ENCODE measurements at regions not wholly inside any gene's neighbourhood (a gene's known extent, or its start where the extent isn't known, plus 50 kb on each side); places are given as distances from the start of the nearest gene placed in this dataset.

DNA sequence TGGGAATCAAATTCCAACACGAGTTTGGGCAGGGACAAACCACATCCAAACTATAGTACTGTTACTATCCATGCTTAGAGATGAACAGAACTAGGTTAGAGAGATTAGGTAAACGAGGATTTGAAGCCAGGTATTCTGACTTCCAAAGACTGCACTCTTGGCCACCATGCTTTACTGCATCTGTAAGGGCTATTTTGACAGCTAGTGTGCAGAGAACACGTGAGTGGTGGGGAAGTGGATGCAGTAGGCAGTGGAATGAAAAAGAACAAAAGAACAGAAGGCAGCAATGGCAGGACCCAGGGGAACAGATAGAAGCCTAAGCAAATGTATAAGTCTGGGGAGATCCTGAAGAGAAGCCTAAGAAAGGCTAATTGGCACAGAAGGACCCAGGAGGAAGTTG lies 59.1 kb upstream of the GJA8 start (continued):
- no peak for TF ChIP-seq KDM5A (IDR thresholded peaks at IDR 0.05)
- TF ChIP-seq NPAS2 (CRISPR knock-in tag; IDR thresholded peaks at IDR 0.05; ENCODE audit: borderline replicate concordance), result no peak

DNA sequence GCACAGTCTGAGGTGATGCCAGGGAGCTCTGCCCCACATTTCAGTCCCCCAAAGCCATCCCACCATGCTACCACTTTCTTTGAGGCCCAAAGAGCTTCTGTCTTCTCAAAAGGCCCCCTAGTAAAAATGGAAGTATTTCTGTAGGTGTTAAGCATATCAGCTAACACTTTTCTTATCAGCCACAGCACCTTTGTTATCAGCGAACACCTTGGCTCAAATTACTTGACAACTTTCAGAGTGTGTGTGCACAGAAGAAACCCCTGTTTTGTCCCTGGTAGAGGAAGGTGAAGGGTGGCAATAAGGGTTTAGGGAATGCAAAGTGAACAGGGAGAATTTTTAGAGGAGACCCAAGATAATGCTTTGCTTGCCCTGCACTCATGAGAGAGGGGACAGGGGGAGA lies 54.8 kb upstream of the GJA8 start:
- ATAC-seq, result no peak
- Histone ChIP-seq H3K4me1 (peaks cover 5% of the 10 kb centered on the region; the same call in 1 of the 3 replicates), H3K4me2 (no peak overlapping the region), H3K27ac (no peak overlapping the region), H3K4me3 (no peak overlapping the region), H3K9me3 (no peaks in the 10 kb centered on the region)
- no peak for FAIRE-seq
- TF ChIP-seq, protein P1, sequence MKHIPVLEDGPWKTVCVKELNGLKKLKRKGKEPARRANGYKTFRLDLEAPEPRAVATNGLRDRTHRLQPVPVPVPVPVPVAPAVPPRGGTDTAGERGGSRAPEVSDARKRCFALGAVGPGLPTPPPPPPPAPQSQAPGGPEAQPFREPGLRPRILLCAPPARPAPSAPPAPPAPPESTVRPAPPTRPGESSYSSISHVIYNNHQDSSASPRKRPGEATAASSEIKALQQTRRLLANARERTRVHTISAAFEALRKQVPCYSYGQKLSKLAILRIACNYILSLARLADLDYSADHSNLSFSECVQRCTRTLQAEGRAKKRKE (CRISPR knock-in tag; IDR thresholded peaks at IDR 0.05; ENCODE audit: low read depth), result no peak
- no peak for TF ChIP-seq ZSCAN20 (CRISPR knock-in tag; IDR thresholded peaks at IDR 0.05)
- no peak for TF ChIP-seq REST (IDR thresholded peaks at IDR 0.05)
- TF ChIP-seq, protein P2, sequence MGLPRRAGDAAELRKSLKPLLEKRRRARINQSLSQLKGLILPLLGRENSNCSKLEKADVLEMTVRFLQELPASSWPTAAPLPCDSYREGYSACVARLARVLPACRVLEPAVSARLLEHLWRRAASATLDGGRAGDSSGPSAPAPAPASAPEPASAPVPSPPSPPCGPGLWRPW (IDR thresholded peaks at IDR 0.05), result no peak
- TF ChIP-seq TP53 (CRISPR knock-in tag; IDR thresholded peaks at IDR 0.05), result no peak
- ChIA-PET CTCF (no interaction called here), POLR2A (no interaction called here)
- WGBS (ENCODE audit: missing lambda C conversion rate), result 36% methylated on average over 1 of the region's 1 CpG
- DNase-seq (ENCODE audit: low read depth in 1 of 2, low spot score in 1 of 2), result no peak

- ATAC-seq, result no peak
Observed at GRCh38 chr1:147849098-147849895, 53.3 kb upstream of the GJA8 start.

More at GRCh38 chr1:147849098-147849895, 53.3 kb upstream of the GJA8 start:
- no peak overlapping the region for H3K27ac ChIP-seq
- H3K4me1 ChIP-seq, result peaks cover 5% of the 10 kb centered on the region; the same call in 1 of the 3 replicates
- WGBS (ENCODE audit: missing lambda C conversion rate), result 40% methylated on average over 4 of the region's 4 CpGs
- H3K4me3 ChIP-seq, result no peak overlapping the region
- no peak for DNase-seq (ENCODE audit: low read depth in 1 of 2, low spot score in 1 of 2)
- H3K4me2 ChIP-seq, result no peak overlapping the region
- H3K9me3 ChIP-seq, result no peaks in the 10 kb centered on the region
- ChIA-PET CTCF (interaction anchor here (1.1 to 1.2 kb wide), 2 partner anchors 55 to 355 kb away, joined by 3 read pairs; no protein-coding TSS in a partner anchor), POLR2A (no interaction called here)
- TF ChIP-seq RCOR1 (IDR thresholded peaks at IDR 0.05; ENCODE audit: low read depth, low read length), result no peak
- TF ChIP-seq JUNB (IDR thresholded peaks at IDR 0.05), result no peak
- TF ChIP-seq EP300 (IDR thresholded peaks at IDR 0.05), result no peak
- no peak for TF ChIP-seq FOSL2 (IDR thresholded peaks at IDR 0.05)
- TF ChIP-seq FOSL2 (CRISPR knock-in tag; IDR thresholded peaks at IDR 0.05), result no peak
- no peak for TF ChIP-seq EHF (CRISPR knock-in tag; IDR thresholded peaks at IDR 0.05)
- TF ChIP-seq CHD2 (IDR thresholded peaks at IDR 0.05; ENCODE audit: low read length, partially characterized antibody), result no peak
- no peak for TF ChIP-seq PHF8 (IDR thresholded peaks at IDR 0.05; ENCODE audit: borderline replicate concordance, low read depth)
- TF ChIP-seq HDAC2 (IDR thresholded peaks at IDR 0.05), result no peak
- no peak for TF ChIP-seq FOXS1 (CRISPR knock-in tag; IDR thresholded peaks at IDR 0.05)
- no peak for TF ChIP-seq MAFK (IDR thresholded peaks at IDR 0.05; ENCODE audit: partially characterized antibody)
- TF ChIP-seq, protein P3, sequence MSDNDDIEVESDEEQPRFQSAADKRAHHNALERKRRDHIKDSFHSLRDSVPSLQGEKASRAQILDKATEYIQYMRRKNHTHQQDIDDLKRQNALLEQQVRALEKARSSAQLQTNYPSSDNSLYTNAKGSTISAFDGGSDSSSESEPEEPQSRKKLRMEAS (IDR thresholded peaks at IDR 0.05), result no peak
- TF ChIP-seq POLR2AphosphoS2 (conservative IDR thresholded peaks at IDR 0.05; ENCODE audit: low read length), result no peak
- no peak for TF ChIP-seq RFX5 (IDR thresholded peaks at IDR 0.05)
- no peak for TF ChIP-seq HOXA7 (CRISPR knock-in tag; IDR thresholded peaks at IDR 0.05)
- TF ChIP-seq ELK1 (IDR thresholded peaks at IDR 0.05; ENCODE audit: low read depth, low read length), result no peak
- no peak for FAIRE-seq

All from A549 (cell line).